ENCODE measurements at regions not wholly inside any gene's neighbourhood (a gene's known extent, or its start where the extent isn't known, plus 50 kb on each side); places are given as distances from the start of the nearest gene placed in this dataset.

DNA sequence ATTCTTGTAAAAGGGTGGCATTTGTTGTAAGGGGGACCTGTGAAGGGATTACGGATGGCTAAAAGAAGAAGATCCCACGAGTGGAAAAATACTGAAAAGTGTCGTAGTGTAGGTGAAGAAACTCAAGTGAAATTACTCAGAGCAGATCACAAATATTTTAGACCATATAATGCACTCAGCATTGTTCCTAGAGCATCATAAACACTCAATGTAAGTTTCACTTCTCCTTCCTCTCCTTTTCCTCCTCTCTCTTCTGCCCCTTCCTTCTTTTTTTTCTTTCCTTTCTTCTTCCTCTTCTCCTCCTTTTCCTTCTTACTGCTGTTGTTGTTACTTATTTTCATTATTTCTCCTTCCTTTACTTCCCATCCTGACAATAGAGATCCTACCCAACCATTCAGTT, 445.6 kb downstream of the ADAMTS20 start:
- no peaks in the 10 kb centered on the region for H4K20me1 ChIP-seq (ENCODE audit: control insufficient read depth, insufficient read depth)
- 3% methylated on average over 3 of the region's 3 CpGs for WGBS (ENCODE audit: insufficient coverage, insufficient replicate concordance, low lambda C conversion rate, missing lambda C conversion rate)
- no peak overlapping the region for H3K4me3 ChIP-seq
- no peaks in the 10 kb centered on the region for H3K9me3 ChIP-seq (replicated peaks; ENCODE audit: control insufficient read depth, insufficient read depth, low read length)
- DNase-seq (ENCODE audit: low read depth, low spot score) (no peak), FAIRE-seq (no peak), ATAC-seq (peak; percentile 63)
- no peaks in the 10 kb centered on the region for H3K27me3 ChIP-seq (replicated peaks in 1 of 2; ENCODE audit: control insufficient read depth in 2 of 2, insufficient read depth in 2 of 2, low read length in 1 of 2)
- SMC1A ChIA-PET (ENCODE audit: uncharacterized antibody, unreplicated experiment): no interaction called here
- BruUV-seq (replicated peaks): no TSS peak
- H3K27ac ChIP-seq (ENCODE audit: control insufficient read depth, insufficient read depth): no peak overlapping the region
- no peak overlapping the region for H3K9ac ChIP-seq (ENCODE audit: control insufficient read depth, insufficient read depth, low read length)
- intact Hi-C loops (cut with micrococcal nuclease; ENCODE audit: unreplicated experiment): no loop called here
- no peak overlapping the region for H3K4me2 ChIP-seq (ENCODE audit: control insufficient read depth, insufficient read depth)
- H3K4me1 ChIP-seq (ENCODE audit: control insufficient read depth, insufficient read depth, low read length): no peaks in the 10 kb centered on the region
- RAD21 ChIA-PET (ENCODE audit: unreplicated experiment): no interaction called here
- TF ChIP-seq SPI1 (IDR thresholded peaks at IDR 0.05; ENCODE audit: borderline replicate concordance, insufficient read depth, low read depth, low read length) (peak; percentile 37; the same call in 1 of the 2 replicates), IRF3 (IDR thresholded peaks at IDR 0.05) (no peak)
- H3K36me3 ChIP-seq (ENCODE audit: control insufficient read depth in 2 of 2, insufficient read depth in 2 of 2, low read length in 1 of 2): no peaks in the 10 kb centered on the region
- no peaks in the 10 kb centered on the region for H3K79me2 ChIP-seq (ENCODE audit: control insufficient read depth, insufficient read depth, low read length)
- no peak overlapping the region for H2AFZ ChIP-seq (ENCODE audit: control insufficient read depth, low read depth, low read length)
- POLR2A ChIA-PET: no interaction called here
- in situ Hi-C loops (cut with MboI): no loop called here
- CTCF ChIA-PET: no interaction called here

DNA sequence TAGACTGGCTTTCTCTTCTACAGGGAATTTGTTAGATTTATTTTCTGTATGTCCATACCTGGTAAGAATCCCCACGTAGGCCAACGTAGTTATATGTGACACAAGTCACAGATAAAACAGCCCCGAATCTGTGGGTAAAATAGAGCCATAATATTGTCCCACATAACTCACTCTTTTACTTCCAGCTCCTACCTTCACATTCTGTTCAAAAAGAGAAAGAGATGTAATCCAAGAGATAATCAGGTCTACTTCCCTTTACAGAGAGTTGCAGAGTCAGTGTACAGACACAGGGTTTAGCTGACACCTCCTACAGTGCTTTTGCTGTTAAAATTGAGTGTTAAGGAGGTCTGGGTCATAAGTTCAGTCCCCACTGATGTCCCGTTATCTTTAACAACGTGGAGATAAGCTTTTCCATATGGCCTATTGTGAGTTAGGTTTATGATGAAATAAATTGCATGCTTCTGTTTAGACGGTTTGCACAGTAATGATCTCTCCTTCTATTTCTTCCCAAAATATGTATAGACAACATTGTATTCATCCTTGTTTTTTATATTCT, 446.5 kb downstream of the ADAMTS20 start:
- in situ Hi-C loops (cut with MboI): no loop called here

More for the DNA sequence above, 446.5 kb downstream of the ADAMTS20 start:
- Histone ChIP-seq H3K79me2 (ENCODE audit: control insufficient read depth, insufficient read depth, low read length) (no peaks in the 10 kb centered on the region), H3K36me3 (ENCODE audit: control insufficient read depth in 2 of 2, insufficient read depth in 2 of 2, low read length in 1 of 2) (no peaks in the 10 kb centered on the region), H2AFZ (ENCODE audit: control insufficient read depth, low read depth, low read length) (no peak overlapping the region), H3K27me3 (replicated peaks in 1 of 2; ENCODE audit: control insufficient read depth in 2 of 2, insufficient read depth in 2 of 2, low read length in 1 of 2) (no peaks in the 10 kb centered on the region), H4K20me1 (ENCODE audit: control insufficient read depth, insufficient read depth) (no peaks in the 10 kb centered on the region), H3K9me3 (replicated peaks; ENCODE audit: control insufficient read depth, insufficient read depth, low read length) (no peaks in the 10 kb centered on the region), H3K4me1 (ENCODE audit: control insufficient read depth, insufficient read depth, low read length) (no peaks in the 10 kb centered on the region), H3K27ac (ENCODE audit: control insufficient read depth, insufficient read depth) (no peak overlapping the region), H3K4me2 (ENCODE audit: control insufficient read depth, insufficient read depth) (no peak overlapping the region), H3K9ac (ENCODE audit: control insufficient read depth, insufficient read depth, low read length) (no peak overlapping the region), H3K4me3 (no peak overlapping the region)
- ChIA-PET POLR2A (no interaction called here), SMC1A (ENCODE audit: uncharacterized antibody, unreplicated experiment) (interaction anchor here (1.2 to 1.7 kb wide), 2 partner anchors 34 to 174 kb away, joined by 4 read pairs; no protein-coding TSS in a partner anchor), RAD21 (ENCODE audit: unreplicated experiment) (no interaction called here), CTCF (interaction anchor here (1.3 kb wide), 1 partner anchor 177 kb away, joined by 3 read pairs; no protein-coding TSS in a partner anchor)
- DNase-seq (ENCODE audit: low read depth, low spot score) (no peak), ATAC-seq (peak; percentile 29; the same call in 1 of the 3 replicates), FAIRE-seq (no peak)
- WGBS (ENCODE audit: insufficient coverage, insufficient replicate concordance, low lambda C conversion rate, missing lambda C conversion rate): 6% methylated on average over 6 of the region's 6 CpGs
- no TSS peak for BruUV-seq (replicated peaks)
- intact Hi-C loops (cut with micrococcal nuclease; ENCODE audit: unreplicated experiment): no loop called here
- TF ChIP-seq RELB (IDR thresholded peaks at IDR 0.05; ENCODE audit: low read depth) (no peak), CUX1 (IDR thresholded peaks at IDR 0.05; ENCODE audit: insufficient replicate concordance, low read depth, low read length) (no peak), FOS (IDR thresholded peaks at IDR 0.05; ENCODE audit: borderline replicate concordance, extremely low read depth, insufficient read length) (no peak), SMAD5 (IDR thresholded peaks at IDR 0.05; ENCODE audit: low read depth) (no peak), ZNF24 (IDR thresholded peaks at IDR 0.05) (no peak)

Measured in GM12878 (cell line).